HFF-Myc (cell line): ENCODE measurements at regions not wholly inside any gene's neighbourhood (a gene's known extent, or its start where the extent isn't known, plus 50 kb on each side); places are given as distances from the start of the nearest gene placed in this dataset.

Experiments
- DNase-seq: peaks from one replicate; pipeline ENCODE4 v3.0.0-alpha.2; 2011; ENCODE audit warnings: low read depth; ENCODE audit errors: extremely low read depth
- H3K4me3 ChIP-seq: replicated peaks from 2 replicates; pipeline ENCODE4 v1.5.1; 2011; ENCODE audit warnings: low read depth, mild to moderate bottlenecking, control low read depth, low read length
- CTCF ChIP-seq: IDR thresholded peaks from 2 replicates; pipeline ENCODE4 v1.5.1; 2012; ENCODE audit warnings: mild to moderate bottlenecking, low read depth, low read length, control low read depth; ENCODE audit errors: missing control alignments

- DNase-seq: no peak
- H3K4me3 ChIP-seq: no peak overlapping the region
- TF ChIP-seq CTCF: no peak
Observed at GRCh38 chr9:134568116-134568515, 73.5 kb upstream of the COL5A1 start.

GRCh38 chr9:134568811-134569210 lies 72.8 kb upstream of the COL5A1 start:
- TF ChIP-seq CTCF: no peak
- no peak for DNase-seq

GRCh38 chr9:134569626-134570025 lies 72.0 kb upstream of the COL5A1 start:
- no peak overlapping the region for H3K4me3 ChIP-seq
- no peak for TF ChIP-seq CTCF
- no peak for DNase-seq

More at GRCh38 chr9:134568811-134569210, 72.8 kb upstream of the COL5A1 start:
- H3K4me3 ChIP-seq: no peak overlapping the region

- TF ChIP-seq CTCF: no peak
- no peak for DNase-seq
- H3K4me3 ChIP-seq: no peak overlapping the region
Observed at GRCh38 chr9:134570151-134570621, 71.4 kb upstream of the COL5A1 start.

- H3K4me3 ChIP-seq: no peak overlapping the region
- DNase-seq: no peak
- no peak for TF ChIP-seq CTCF
Observed at GRCh38 chr9:134570711-134571325, 70.8 kb upstream of the COL5A1 start.

- no peak for DNase-seq
- TF ChIP-seq CTCF: no peak
- H3K4me3 ChIP-seq: no peak overlapping the region
Observed at GRCh38 chr9:134571326-134571931, 70.2 kb upstream of the COL5A1 start.
